ENCODE measurements at regions not wholly inside any gene's neighbourhood (a gene's known extent, or its start where the extent isn't known, plus 50 kb on each side); places are given as distances from the start of the nearest gene placed in this dataset.

- no peak overlapping the region for H3K27ac ChIP-seq
- DNase-seq (ENCODE audit: low spot score): no peak
- H3K36me3 ChIP-seq: no peaks in the 10 kb centered on the region
- H3K4me1 ChIP-seq: no peaks in the 10 kb centered on the region
- H3K27me3 ChIP-seq: no peaks in the 10 kb centered on the region
- H3K4me3 ChIP-seq: no peak overlapping the region
- H3K9me3 ChIP-seq: no peaks in the 10 kb centered on the region
- TF ChIP-seq CTCF (IDR thresholded peaks at IDR 0.05): no peak
Measured at GRCh38 chr5:31084871-31085270, 108.6 kb upstream of the CDH6 start.

GRCh38 chr5:31083364-31083763 is 110.1 kb upstream of the CDH6 start:
- Histone ChIP-seq H3K4me1 (peaks cover 0 to 4% of the 10 kb centered on the region in 2 donors), H3K9me3 (no peaks in the 10 kb centered on the region)
- no peak for TF ChIP-seq CTCF (IDR thresholded peaks at IDR 0.05)

GRCh38 chr5:31079668-31080067 is 113.8 kb upstream of the CDH6 start:
- Histone ChIP-seq H3K4me1 (peaks cover 0 to 4% of the 10 kb centered on the region in 2 donors), H3K36me3 (no peaks in the 10 kb centered on the region), H3K27me3 (no peaks in the 10 kb centered on the region), H3K4me3 (no peak overlapping the region), H3K27ac (no peak overlapping the region), H3K9me3 (no peaks in the 10 kb centered on the region)
- no peak for TF ChIP-seq CTCF (IDR thresholded peaks at IDR 0.05)
- DNase-seq (ENCODE audit: low spot score): no peak

More at GRCh38 chr5:31083364-31083763, 110.1 kb upstream of the CDH6 start:
- DNase-seq (ENCODE audit: low spot score): no peak
- H3K4me3 ChIP-seq: no peak overlapping the region
- H3K27ac ChIP-seq: no peak overlapping the region
- H3K36me3 ChIP-seq: no peaks in the 10 kb centered on the region
- no peaks in the 10 kb centered on the region for H3K27me3 ChIP-seq

- no peak for DNase-seq (ENCODE audit: low spot score)
- Histone ChIP-seq H3K36me3 (no peaks in the 10 kb centered on the region), H3K27me3 (no peaks in the 10 kb centered on the region), H3K9me3 (no peaks in the 10 kb centered on the region), H3K4me1 (peaks cover 0 to 4% of the 10 kb centered on the region in 2 donors), H3K4me3 (no peak overlapping the region), H3K27ac (no peak overlapping the region)
- no peak for TF ChIP-seq CTCF (IDR thresholded peaks at IDR 0.05)
Measured at GRCh38 chr5:31078956-31079355, 114.5 kb upstream of the CDH6 start.

- peaks cover 0 to 4% of the 10 kb centered on the region in 2 donors for H3K4me1 ChIP-seq
- H3K9me3 ChIP-seq: no peaks in the 10 kb centered on the region
- DNase-seq (ENCODE audit: low spot score): no peak
- H3K27me3 ChIP-seq: no peaks in the 10 kb centered on the region
- no peak overlapping the region for H3K4me3 ChIP-seq
- no peak overlapping the region for H3K27ac ChIP-seq
- H3K36me3 ChIP-seq: no peaks in the 10 kb centered on the region
- no peak for TF ChIP-seq CTCF (IDR thresholded peaks at IDR 0.05)
Measured at GRCh38 chr5:31075981-31076380, 117.5 kb upstream of the CDH6 start.

GRCh38 chr5:31068287-31068686 is 125.2 kb upstream of the CDH6 start:
- H3K9me3 ChIP-seq: no peaks in the 10 kb centered on the region
- no peaks in the 10 kb centered on the region for H3K4me1 ChIP-seq
- no peak overlapping the region for H3K4me3 ChIP-seq
- no peaks in the 10 kb centered on the region for H3K27me3 ChIP-seq
- TF ChIP-seq CTCF (IDR thresholded peaks at IDR 0.05): no peak
- DNase-seq (ENCODE audit: low spot score): no peak
- no peak overlapping the region for H3K27ac ChIP-seq
- no peaks in the 10 kb centered on the region for H3K36me3 ChIP-seq
